ENCODE measurements at regions not wholly inside any gene's neighbourhood (a gene's known extent, or its start where the extent isn't known, plus 50 kb on each side); places are given as distances from the start of the nearest gene placed in this dataset.

GRCh38 chr17:37827905-37828650 is 83.2 kb upstream of the HNF1B start:
- no peaks in the 10 kb centered on the region for H3K4me1 Mint-ChIP-seq (ENCODE audit: low read depth)
- no peak for ATAC-seq (ENCODE audit: poor library complexity)
- Histone ChIP-seq H3K9me3 (ENCODE audit: control insufficient read depth in 1 of 2, insufficient read depth in 1 of 2, low read length in 2 of 2) (no peaks in the 10 kb centered on the region), H3K36me3 (ENCODE audit: insufficient read depth, low read length) (no peaks in the 10 kb centered on the region), H3K27me3 (ENCODE audit: control insufficient read depth in 1 of 2, insufficient read depth in 2 of 2, low read length in 2 of 2) (no peaks in the 10 kb centered on the region), H3K4me1 (ENCODE audit: insufficient read depth, low read length) (no peaks in the 10 kb centered on the region), H3K4me3 (ENCODE audit: low read length) (no peak overlapping the region), H3K27ac (ENCODE audit: low read depth in 1 of 2, low read length in 2 of 2) (no peak overlapping the region)
- no peak overlapping the region for H3K4me3 Mint-ChIP-seq
- no peaks in the 10 kb centered on the region for H3K36me3 Mint-ChIP-seq (ENCODE audit: low read depth)
- H3K9me3 Mint-ChIP-seq = no peaks in the 10 kb centered on the region
- intact Hi-C loops (cut with DNase I, micrococcal nuclease) = no loop called here
- H3K27ac Mint-ChIP-seq = no peak overlapping the region
- DNase-seq = no peak
- TF ChIP-seq, protein P1, sequence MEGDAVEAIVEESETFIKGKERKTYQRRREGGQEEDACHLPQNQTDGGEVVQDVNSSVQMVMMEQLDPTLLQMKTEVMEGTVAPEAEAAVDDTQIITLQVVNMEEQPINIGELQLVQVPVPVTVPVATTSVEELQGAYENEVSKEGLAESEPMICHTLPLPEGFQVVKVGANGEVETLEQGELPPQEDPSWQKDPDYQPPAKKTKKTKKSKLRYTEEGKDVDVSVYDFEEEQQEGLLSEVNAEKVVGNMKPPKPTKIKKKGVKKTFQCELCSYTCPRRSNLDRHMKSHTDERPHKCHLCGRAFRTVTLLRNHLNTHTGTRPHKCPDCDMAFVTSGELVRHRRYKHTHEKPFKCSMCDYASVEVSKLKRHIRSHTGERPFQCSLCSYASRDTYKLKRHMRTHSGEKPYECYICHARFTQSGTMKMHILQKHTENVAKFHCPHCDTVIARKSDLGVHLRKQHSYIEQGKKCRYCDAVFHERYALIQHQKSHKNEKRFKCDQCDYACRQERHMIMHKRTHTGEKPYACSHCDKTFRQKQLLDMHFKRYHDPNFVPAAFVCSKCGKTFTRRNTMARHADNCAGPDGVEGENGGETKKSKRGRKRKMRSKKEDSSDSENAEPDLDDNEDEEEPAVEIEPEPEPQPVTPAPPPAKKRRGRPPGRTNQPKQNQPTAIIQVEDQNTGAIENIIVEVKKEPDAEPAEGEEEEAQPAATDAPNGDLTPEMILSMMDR (IDR thresholded peaks at IDR 0.05) = no peak
- ChIA-PET CTCF (no interaction called here), POLR2A (interaction anchor here (0.5 kb wide), 1 partner anchor 26 kb away, joined by 3 read pairs; no protein-coding TSS in a partner anchor)
- H3K27me3 Mint-ChIP-seq = peaks cover 32% of the 10 kb centered on the region

- Histone ChIP-seq H3K4me1 (ENCODE audit: insufficient read depth, low read length) (no peaks in the 10 kb centered on the region), H3K36me3 (ENCODE audit: insufficient read depth, low read length) (no peaks in the 10 kb centered on the region), H3K27me3 (ENCODE audit: control insufficient read depth in 1 of 2, insufficient read depth in 2 of 2, low read length in 2 of 2) (no peaks in the 10 kb centered on the region), H3K4me3 (ENCODE audit: low read length) (no peak overlapping the region), H3K9me3 (ENCODE audit: control insufficient read depth in 1 of 2, insufficient read depth in 1 of 2, low read length in 2 of 2) (no peaks in the 10 kb centered on the region), H3K27ac (ENCODE audit: low read depth in 1 of 2, low read length in 2 of 2) (no peak overlapping the region)
- TF ChIP-seq, protein P1 (IDR thresholded peaks at IDR 0.05) = no peak
- ATAC-seq (ENCODE audit: poor library complexity) (no peak), DNase-seq (peak in 2 of 14 experiments; percentile 42 to 51)
- Mint-ChIP-seq H3K4me3 (no peak overlapping the region), H3K27me3 (peaks cover 28% of the 10 kb centered on the region), H3K9me3 (no peaks in the 10 kb centered on the region), H3K27ac (no peak overlapping the region), H3K4me1 (ENCODE audit: low read depth) (no peaks in the 10 kb centered on the region), H3K36me3 (ENCODE audit: low read depth) (no peaks in the 10 kb centered on the region)
- POLR2A ChIA-PET = no interaction called here
- intact Hi-C loops (cut with DNase I, micrococcal nuclease) = no loop called here
- CTCF ChIA-PET = no interaction called here
These were observed 81.9 kb upstream of the HNF1B start for GRCh38 chr17:37826497-37827430.

GRCh38 chr17:37825851-37826250 is 81.0 kb upstream of the HNF1B start:
- H3K27me3 ChIP-seq (ENCODE audit: control insufficient read depth in 1 of 2, insufficient read depth in 2 of 2, low read length in 2 of 2) = no peaks in the 10 kb centered on the region
- ChIA-PET POLR2A (no interaction called here), CTCF (no interaction called here)
- no peak overlapping the region for H3K4me3 ChIP-seq (ENCODE audit: low read length)
- intact Hi-C loops (cut with DNase I, micrococcal nuclease) = no loop called here
- TF ChIP-seq, protein P1 (IDR thresholded peaks at IDR 0.05) = no peak
- Mint-ChIP-seq H3K9me3 (no peaks in the 10 kb centered on the region), H3K4me1 (ENCODE audit: low read depth) (no peaks in the 10 kb centered on the region), H3K4me3 (no peak overlapping the region), H3K27ac (no peak overlapping the region), H3K36me3 (ENCODE audit: low read depth) (no peaks in the 10 kb centered on the region), H3K27me3 (peaks cover 20% of the 10 kb centered on the region)
- no peaks in the 10 kb centered on the region for H3K36me3 ChIP-seq (ENCODE audit: insufficient read depth, low read length)
- ATAC-seq (ENCODE audit: poor library complexity) = no peak
- H3K9me3 ChIP-seq (ENCODE audit: control insufficient read depth in 1 of 2, insufficient read depth in 1 of 2, low read length in 2 of 2) = no peaks in the 10 kb centered on the region
- no peak for DNase-seq
- H3K27ac ChIP-seq (ENCODE audit: low read depth in 1 of 2, low read length in 2 of 2) = no peak overlapping the region
- no peaks in the 10 kb centered on the region for H3K4me1 ChIP-seq (ENCODE audit: insufficient read depth, low read length)
